ENCODE measurements at regions not wholly inside any gene's neighbourhood (a gene's known extent, or its start where the extent isn't known, plus 50 kb on each side); places are given as distances from the start of the nearest gene placed in this dataset.
"Not testable (repeated sequence)": the region's sequence is repeated elsewhere in the genome, so short reads cannot be mapped to it uniquely, and the experiment has no call there.

DNA sequence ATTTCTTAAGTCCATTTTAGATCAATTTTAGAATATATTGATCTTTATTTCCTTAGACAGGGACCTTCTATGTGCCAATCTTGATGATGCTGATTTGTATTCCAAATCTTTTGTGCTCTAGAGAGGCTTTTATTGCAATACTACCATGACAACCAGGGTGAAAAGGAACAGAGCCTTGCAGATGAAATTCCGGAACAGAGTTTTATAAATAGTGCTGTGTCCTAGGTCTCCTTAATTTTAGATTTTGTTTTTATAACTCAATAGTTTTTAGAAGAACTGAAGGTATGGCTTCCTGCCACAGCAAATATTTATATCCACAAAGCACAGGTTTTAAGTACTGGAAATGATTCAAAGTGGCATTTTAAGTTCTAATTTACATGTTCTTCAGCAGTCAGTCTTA is 160.2 kb downstream of the PMAIP1 start:
- FAIRE-seq, result no peak

DNA sequence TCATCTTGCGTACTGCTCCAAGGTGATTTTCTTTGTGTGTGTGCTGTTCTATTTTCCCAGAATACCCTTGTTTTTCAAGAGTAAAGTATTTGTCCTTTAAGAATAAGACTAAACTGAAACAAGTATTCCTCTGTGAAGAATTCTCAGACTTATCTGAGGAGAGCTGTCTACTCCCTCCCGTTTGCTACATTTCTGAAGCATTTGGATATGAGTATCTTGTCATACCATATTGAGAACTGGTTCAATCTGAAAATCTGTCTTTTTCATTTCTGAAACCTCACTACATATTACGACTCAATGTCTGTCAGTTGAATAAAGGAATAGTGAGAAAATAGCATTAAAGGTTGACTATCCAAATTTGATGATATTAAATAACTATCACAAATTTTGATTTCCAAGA is 159.4 kb downstream of the PMAIP1 start:
- FAIRE-seq, result no peak

DNA sequence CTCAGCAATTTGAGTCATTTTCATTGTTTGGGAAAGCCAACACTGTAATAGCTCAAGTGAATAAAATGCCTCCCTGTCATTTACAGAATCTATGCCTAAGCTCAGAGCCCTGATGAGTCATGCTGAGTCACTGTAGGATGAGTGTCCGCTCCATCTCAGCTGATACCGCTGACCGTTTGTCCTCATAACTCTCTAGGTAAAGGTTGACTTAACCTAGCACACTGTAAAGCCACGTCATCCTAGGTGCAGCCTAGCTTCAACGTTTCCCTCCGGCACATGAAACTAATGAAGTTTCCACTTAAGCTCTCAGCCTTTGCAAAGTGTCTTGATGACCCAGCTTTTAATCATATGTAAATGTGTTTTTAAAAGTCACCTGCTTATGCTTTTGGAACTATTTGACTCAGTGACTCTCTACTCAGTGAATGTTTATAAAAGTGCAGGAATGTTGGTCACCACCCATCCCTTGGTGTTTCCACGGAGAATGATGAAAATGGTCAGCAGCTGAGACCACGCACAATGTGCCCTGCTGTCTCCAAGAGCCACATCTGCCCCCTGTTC is 154.0 kb downstream of the PMAIP1 start:
- FAIRE-seq, result no peak

- no peak for FAIRE-seq
These were observed 151.0 kb downstream of the PMAIP1 start for GRCh38 chr18:60050821-60051220.

GRCh38 chr18:60049172-60049571 is 149.4 kb downstream of the PMAIP1 start:
- FAIRE-seq, result no peak

DNA sequence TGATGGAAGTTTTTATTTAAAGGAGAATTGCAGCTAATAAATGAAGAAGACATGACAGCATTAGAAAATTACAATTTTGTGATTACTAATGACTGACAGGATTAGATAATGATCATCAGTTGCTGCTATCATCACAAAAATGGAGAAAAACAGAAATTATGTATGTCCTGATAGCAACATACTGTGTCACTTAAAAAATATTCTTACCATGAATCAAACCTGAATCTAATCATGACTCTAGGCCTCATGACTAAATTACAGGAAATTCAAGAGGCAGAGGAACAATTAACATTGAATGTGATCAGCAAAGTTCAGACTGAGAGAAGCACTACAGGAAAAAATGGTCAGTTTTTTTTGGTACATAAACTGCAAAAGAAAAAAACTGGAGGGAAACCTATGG is 147.8 kb downstream of the PMAIP1 start:
- FAIRE-seq, result no peak

DNA sequence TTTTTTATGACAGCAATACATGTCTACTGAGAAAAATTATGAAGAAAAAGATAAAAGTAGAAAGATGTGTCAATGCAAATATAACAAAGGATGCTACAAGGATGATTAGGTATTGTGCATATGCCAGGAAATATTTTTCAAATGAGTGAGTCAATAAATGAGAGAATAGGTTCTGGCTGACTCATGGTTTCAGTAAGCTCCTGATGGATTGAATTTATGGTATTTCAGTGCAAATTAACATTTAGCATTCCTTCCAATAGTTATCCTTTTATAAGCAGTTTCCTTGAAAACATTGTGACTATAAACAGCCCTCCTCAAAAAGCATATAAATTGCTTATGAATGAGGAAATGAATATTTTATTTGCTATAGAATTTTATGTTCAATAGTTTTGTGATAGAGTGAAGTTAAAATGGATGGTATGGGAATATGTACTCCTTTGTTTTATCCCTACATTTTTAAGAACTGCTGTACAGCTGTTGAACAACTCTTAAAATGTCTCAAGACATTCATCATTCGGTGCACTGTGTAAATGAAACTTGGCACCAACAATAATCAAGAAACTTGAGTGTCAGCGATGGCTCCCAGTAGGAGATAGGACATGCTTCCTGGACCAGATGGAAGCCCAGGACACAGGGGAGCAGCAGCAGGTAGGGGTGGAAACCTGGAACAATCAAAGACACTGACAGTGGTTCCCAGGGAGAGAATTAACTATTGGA is 144.7 kb downstream of the PMAIP1 start:
- no peak for FAIRE-seq

DNA sequence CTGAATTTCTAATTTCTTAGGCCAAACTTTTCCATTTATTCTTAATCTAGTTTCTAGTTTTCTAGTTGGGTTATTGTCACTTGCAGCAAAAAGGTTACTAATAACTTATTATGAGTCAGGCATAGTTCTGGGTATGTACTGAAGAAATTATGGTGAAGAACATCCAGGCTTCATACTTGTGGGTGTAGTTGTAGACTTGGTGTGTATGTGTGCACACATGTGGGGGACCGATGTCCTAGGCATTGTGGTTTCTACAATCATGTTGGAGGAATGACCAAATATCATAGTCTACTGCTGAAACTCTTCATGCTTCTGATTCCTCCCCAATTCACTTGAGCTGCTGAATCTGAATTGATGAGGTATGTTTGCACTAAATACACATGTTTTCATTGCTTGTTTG is 141.2 kb downstream of the PMAIP1 start:
- FAIRE-seq, result no peak

- no peak for FAIRE-seq
These were observed 138.9 kb downstream of the PMAIP1 start for GRCh38 chr18:60038731-60039130.

- no peak for FAIRE-seq
These were observed 127.6 kb downstream of the PMAIP1 start for GRCh38 chr18:60027397-60027796.

DNA sequence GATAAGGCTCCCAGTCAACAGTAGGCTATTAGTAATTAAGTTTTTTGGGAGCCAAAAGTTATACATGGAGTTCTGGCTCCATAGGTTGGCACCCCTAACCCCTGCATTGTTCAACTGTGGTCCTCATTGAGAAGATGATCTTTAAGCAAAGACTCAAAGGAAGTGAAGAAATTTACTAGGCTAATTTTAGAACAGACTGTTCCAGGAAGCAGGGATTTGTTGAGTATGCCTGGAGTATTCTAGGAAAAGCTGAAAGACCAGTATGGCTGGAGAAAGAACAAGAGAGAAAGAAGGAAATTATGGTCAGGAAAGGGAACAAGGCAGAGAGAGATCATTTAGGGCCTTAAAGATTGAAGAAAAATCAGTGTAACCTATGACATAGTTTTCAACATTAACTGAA is 125.1 kb downstream of the PMAIP1 start:
- FAIRE-seq, result no peak

DNA sequence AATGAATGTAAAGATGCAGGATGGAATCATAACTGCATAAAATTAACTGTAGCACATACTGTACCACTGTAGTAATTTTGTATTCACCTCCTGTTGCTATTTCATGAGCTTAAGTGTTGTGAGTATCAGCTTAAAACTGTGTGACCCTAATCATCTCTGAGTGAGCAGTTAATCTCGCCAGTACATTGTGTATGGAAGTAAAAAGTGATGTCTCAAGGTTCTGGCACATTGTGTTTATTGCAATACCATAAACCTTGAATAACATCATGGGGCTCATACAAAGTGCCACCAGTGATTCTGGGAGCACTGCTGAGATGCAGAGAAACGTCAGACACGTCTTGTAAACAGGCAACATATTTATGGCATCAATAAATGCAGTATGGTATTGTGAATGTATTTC is 124.5 kb downstream of the PMAIP1 start:
- no peak for FAIRE-seq

DNA sequence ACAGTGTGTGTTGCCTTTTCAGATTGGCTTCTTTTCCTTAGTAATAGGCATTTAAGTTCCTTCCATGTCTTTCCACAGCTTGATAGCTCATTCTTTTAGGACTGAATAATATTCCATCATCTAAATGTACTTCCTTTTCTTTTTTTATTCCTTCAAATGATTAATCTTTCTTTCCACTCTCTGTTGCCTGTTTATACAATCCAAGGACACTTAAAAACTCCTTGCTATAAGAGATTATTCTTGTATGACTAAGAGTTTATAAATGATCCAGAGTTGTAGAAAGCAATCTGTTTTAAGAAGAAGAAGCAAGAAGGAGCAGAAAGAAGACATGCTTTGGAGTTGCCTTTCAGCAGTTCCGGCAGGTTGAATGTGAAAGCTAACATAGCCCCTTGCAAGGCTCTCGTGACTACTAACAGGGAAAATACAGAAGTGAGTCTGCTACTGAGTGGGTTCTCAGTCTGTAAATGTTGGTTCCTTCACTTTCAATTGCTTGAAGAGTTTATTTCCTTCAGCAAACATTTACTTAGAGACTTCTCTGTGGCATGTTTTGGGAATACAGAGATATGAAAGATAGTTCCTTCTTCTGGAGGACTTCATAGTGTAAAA is 123.0 kb downstream of the PMAIP1 start:
- no peak for FAIRE-seq

DNA sequence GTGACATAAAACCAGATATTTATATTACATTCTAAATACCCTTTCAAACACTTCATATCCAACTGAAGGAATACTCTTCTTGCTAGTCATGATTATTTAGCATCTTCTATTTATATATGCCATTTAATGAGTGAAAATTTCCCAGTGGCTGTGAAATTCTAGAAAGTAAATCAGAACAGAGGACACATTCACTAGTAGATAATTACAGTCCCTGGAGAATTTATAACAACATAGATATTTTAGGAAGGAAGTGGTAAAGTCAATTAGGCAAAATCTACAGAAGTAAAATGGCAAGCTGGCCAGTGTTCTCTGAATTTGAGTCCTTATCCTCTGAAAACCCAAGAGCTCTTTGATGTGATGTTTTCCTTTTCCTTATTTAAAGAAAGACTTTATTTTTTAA is 121.8 kb downstream of the PMAIP1 start:
- no peak for FAIRE-seq

DNA sequence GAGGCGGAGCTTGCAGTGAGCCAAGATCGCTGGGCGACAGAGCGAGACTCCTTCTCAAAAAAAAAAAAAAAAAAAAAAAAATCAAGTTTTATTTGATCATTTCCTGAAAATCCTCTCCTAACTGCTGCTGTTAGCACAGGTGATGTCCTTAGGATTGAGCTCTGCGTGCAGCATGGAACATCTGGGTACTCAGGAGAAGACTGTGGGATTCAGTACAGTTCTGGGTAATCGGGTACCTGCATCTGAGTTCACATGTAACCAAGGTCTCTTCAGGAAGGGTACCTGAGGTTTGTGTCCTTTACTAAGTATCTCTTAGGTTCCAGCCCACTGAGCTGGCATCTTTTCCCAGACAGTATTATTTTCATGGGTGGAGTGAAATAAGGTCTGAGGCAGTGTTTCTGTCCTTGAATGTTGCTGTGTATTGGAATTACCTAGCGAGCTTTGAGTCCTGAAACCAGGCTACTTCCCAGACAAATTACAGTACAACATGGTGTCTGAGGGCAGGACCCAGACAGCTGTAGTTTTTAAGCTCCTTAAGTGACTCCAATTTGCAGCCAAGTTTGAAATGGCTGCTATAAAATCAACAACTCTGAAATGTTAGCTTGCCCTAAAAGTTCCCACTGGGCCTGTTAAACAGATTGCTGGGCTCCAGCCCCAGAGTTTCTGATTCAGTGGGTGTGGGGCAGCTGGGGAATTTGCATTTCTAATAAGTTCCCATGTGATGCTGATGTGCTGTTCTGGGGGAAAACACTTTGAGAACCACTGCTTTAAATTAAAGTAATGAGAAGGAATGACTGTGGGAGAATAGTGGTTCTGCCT is 120.5 kb downstream of the PMAIP1 start:
- FAIRE-seq, result no peak

GRCh38 chr18:60019463-60019840 is 119.7 kb downstream of the PMAIP1 start:
- FAIRE-seq, result no peak

DNA sequence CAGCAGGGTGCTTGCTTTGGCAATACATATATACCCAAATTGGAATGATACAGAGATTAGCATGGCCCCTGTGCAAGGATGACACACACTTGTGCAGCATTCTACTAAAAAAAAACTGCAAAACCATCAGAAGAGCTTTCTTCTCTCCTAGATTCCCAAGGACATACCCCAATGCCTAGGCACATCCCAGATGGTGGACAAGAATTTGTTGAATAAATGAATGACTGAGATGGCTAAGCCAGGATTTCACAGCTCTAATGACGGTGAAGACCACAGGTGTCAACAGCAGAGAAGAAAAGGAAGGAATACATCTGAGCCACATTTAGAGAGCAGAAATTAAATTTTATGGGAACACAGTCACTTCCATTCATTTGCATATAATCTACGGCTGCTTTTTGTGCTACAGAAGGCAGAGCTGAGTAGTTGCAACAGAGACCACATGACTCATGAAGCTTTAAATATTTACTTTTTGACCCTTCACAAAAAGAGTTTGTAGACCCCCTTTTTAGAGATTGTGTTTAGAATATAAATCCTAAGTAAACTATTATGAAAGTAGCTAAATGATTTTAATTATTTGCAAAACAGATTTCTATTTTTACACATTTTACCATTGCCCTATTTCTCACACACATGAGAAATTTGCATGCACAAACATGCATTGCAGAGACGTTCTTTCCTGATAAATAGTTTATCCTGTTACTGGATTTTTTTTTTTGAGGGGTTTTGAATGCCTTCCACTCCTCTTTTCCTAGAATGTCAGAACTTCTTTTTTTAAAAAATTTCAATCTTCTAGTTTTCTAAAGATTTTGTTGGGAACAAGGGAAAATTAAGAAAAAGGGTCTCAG is 119.0 kb downstream of the PMAIP1 start:
- no peak for FAIRE-seq

- FAIRE-seq, result not testable (repeated sequence)
These were observed 118.3 kb downstream of the PMAIP1 start for GRCh38 chr18:60018134-60018533.

DNA sequence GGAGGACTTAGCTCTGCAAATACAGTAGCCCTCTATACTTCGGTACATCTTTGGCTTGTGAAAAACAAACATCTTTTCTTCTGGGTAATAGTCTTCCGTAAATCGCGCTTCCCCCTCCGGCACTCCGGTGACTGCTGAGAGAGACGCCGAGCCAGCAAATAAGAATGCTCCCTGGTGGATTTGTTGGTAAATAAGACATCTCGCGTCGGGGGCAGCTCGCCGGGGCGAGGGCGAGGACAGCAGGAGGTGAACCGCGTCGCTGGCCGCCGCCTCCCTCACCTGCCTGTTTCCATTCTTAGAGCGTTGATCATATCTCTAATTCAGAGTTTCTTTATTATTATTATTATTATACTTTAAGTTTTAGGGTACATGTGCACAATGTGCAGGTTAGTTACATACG is 117.6 kb downstream of the PMAIP1 start:
- no peak for FAIRE-seq

DNA sequence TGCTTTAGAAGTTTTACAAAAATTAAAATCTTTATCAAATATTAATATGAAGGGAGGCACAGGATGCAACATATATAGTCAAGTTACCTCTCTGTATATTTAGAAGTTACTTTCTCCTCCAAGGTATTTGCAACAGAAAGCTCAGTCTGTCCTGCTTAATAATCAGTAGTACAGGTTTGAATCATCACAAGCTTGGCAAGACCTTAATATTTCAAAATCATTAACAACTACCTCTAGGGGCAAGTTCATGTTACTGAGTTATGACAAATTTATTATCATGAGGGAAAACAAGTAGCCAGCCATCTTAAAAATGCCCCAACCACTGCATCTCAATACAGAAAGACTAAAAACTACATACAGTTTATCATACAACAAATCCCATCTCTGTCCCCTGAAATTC is 116.0 kb downstream of the PMAIP1 start:
- FAIRE-seq, result not testable (repeated sequence)

- not testable (repeated sequence) for FAIRE-seq
These were observed 113.4 kb downstream of the PMAIP1 start for GRCh38 chr18:60013148-60013547.

DNA sequence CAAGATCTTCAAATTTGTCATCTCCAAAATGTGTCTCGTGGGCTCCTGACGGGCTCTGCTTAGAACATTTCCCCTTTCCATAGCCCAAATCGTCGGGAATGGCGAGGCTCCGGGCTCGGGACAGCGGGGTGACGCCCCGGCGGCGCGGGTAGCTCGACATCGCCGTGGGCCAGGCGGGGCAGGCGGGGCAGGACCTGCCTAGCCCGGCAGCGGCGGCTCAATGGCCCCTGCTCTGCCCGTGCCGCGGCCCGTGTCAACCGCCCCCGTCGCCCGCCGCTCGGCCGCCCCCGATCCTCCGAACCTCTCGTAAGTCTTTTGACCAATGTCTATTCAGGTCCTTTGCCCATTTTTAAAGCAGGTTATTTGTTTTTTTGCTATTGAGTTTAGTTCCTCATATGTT is 111.2 kb downstream of the PMAIP1 start:
- FAIRE-seq, result no peak

GRCh38 chr18:60010513-60010912 is 110.7 kb downstream of the PMAIP1 start:
- FAIRE-seq, result no peak

Measured in TTC549 (cell line).